ENCODE measurements at regions not wholly inside any gene's neighbourhood (a gene's known extent, or its start where the extent isn't known, plus 50 kb on each side); places are given as distances from the start of the nearest gene placed in this dataset.

GRCh38 chr18:46338766-46339165 lies 234.6 kb downstream of the HAUS1 start:
- no peak for TF ChIP-seq EZH2phosphoT487 (IDR thresholded peaks at IDR 0.05)
- TF ChIP-seq CTCF (IDR thresholded peaks at IDR 0.05): no peak
